ENCODE measurements at regions not wholly inside any gene's neighbourhood (a gene's known extent, or its start where the extent isn't known, plus 50 kb on each side); places are given as distances from the start of the nearest gene placed in this dataset.

- TF ChIP-seq, protein P1, sequence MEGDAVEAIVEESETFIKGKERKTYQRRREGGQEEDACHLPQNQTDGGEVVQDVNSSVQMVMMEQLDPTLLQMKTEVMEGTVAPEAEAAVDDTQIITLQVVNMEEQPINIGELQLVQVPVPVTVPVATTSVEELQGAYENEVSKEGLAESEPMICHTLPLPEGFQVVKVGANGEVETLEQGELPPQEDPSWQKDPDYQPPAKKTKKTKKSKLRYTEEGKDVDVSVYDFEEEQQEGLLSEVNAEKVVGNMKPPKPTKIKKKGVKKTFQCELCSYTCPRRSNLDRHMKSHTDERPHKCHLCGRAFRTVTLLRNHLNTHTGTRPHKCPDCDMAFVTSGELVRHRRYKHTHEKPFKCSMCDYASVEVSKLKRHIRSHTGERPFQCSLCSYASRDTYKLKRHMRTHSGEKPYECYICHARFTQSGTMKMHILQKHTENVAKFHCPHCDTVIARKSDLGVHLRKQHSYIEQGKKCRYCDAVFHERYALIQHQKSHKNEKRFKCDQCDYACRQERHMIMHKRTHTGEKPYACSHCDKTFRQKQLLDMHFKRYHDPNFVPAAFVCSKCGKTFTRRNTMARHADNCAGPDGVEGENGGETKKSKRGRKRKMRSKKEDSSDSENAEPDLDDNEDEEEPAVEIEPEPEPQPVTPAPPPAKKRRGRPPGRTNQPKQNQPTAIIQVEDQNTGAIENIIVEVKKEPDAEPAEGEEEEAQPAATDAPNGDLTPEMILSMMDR (IDR thresholded peaks at IDR 0.05; ENCODE audit: insufficient read depth, low read depth, low read length) = no peak
- no peak overlapping the region for H3K4me3 ChIP-seq (ENCODE audit: low read depth, low read length)
- DNase-seq (ENCODE audit: low read depth) = no peak
Observed at GRCh38 chr6:152920016-152920415, 62.8 kb downstream of the FBXO5 start.
